Dermis microvascular lymphatic vessel endothelial cell (primary cell): ENCODE measurements at regions not wholly inside any gene's neighbourhood (a gene's known extent, or its start where the extent isn't known, plus 50 kb on each side); places are given as distances from the start of the nearest gene placed in this dataset.
"Not testable (repeated sequence)": the region's sequence is repeated elsewhere in the genome, so short reads cannot be mapped to it uniquely, and the experiment has no call there.

Experiments used
- DNase-seq, 2 donors: peaks; one replicate each; pipeline versions ENCODE4 v3.0.0 to v3.0.0-alpha.2; 2010; ENCODE audit warnings: low read depth in 2 of 2

DNA sequence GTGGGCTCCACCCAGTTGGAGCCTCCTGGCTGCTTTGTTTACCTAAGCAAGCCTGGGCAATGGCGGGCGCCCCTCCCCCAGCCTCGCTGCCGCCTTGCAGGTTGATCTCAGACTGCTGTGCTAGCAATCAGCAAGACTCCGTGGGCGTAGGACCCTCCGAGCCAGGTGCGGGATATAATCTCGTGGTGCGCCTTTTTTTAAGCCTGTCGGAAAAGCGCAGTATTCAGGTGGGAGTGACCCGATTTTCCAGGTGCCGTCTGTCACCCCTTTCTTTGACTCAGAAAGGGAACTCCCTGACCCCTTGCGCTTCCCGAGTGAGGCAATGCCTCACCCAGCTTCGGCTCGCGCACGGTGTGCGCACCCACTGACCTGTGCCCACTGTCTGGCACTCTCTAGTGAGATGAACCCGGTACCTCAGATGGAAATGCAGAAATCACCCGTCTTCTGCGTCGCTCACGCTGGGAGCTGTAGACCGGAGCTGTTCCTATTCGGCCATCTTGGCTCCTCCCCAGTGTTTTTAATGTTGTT, 144.9 kb upstream of the SMIM30 start:
- not testable (repeated sequence) for DNase-seq

DNA sequence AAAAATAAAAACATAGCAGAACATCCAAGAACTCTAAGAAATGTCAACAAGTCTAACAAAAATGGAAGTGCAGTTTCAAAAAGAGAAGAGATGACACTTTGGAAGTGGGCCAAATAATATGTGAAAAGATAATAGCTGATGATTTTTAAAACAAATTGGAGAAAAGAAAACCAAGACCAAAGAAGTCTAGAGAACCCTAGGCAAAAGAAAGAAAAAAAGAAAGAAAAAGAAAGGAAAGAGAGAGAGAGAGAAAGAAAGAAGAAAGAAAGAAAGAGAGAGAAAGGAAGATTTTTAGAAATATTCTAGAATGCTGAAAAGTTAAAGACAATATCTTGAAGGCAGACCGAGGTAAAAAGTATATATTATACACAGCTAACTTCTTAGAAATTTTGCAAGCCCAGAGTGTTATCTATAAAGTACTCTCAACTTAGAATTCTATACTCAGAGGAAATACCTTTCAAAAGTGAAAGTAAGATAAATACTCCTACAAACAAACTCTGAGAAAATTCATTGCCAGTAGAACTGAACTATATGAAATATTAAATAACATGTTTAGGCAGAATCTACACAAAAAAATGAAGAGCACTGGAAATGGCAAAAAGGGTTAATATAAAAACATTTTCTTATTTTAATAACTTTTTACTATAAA, 138.7 kb upstream of the SMIM30 start:
- no peak for DNase-seq

DNA sequence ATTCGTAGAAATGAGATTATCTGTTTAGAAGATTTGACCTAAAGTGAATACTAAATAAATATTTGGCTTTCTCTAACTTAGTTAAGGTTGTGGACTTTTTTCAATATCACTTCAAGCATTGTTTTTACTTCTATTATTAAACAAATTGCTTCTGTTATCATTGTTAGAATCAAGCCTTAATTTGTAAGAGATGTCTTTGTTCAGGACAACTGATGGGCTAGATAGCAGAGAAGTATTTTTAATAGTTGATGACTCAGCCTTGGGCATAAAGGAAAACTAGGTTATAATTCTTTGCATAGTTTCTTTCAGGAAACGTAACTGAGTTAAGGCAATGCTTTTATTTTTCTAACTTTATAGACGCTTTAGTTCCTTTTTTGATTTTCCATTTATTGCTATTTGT, 128.8 kb upstream of the SMIM30 start:
- no peak for DNase-seq

DNA sequence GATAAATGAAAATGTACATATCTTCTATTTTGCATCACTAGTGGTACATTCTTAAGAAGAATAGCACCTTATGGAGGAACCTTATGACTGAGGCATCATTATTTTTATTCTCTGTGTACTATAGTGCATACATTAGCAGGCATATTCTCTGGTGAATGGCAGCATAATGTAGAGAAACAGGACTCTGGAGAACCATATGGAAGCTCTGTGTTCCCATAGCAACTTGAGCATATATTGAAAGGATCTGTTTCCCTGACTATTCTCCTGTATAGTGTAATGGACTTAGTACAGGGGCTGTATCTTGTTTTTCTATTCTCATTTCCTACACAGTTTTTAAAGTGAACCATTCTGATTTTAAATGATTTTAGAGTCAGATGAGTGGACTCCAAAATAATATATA, 128.4 kb upstream of the SMIM30 start:
- no peak for DNase-seq

DNA sequence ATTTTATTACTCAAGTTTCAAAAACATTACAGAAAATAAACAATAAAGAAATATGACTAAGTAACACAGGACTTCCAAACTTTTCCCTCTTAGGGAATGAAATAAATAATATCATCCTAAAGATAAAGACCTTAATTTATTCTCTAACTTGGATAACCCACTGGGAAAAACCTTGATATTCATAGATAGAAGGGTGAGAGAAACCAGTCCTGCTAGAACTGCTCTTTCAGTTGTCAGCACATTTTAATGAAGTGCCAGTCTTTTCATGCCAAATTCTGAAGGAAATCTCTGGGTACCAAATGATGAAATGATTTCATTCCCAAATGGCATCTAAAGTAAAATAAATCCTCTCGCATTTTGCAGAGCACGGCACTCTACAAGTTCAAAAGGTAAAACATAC, 114.5 kb upstream of the SMIM30 start:
- DNase-seq, result no peak

DNA sequence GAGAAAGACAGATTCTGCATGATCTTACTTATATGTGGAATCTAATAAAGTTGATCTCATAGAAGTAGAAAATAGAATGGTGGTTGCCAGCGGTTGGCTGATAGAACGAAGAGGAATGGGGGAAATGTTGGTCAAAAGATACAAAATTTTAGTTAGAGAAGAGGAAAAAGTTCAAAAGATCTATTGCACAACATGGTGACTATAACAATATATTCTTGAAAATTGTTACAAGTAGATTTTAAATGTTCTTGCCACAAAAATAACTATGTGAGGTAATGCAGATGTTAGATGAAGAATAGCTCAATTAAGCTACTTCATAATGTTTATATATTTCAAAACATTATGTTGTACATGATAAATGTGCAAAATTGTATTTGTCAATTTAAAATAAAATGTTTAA, 112.3 kb upstream of the SMIM30 start:
- DNase-seq, result no peak

DNA sequence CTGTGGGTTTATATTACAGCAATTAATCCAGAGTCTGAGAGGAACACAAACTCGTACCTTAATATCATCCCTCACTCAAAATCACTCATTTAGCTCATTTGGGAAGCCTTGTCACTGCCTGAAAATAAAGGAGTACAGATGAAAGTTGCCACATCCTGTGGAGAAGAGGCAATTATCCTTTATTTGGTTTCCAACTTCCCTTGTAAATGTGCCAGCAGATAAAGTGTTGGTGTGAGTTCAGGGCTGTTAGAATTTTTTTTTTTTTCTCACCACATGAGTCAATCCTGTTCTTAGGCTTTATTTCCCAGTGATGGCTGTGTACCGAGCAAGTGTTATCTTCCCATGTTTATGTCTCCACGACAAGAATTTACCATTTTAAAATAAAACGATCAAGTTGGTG, 99.0 kb upstream of the SMIM30 start:
- DNase-seq, result no peak

DNA sequence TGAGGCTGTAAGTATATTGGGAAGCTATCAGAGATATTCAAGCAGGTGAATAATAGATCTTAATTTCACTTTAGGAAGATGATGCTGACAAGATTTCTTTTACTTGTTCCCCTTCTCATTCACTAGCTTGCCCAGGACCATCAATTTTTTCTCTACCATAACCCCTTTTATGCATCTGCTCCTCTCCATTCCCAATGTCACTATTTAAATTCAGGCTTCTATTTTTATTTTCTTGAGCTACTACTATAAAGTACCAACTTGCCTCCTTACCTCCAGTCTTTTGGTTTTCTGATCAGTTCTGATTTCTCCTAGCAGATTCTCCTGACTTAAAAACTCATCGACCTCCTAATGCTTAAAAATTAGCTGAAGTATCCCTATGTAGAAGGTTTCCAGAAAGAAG, 97.7 kb upstream of the SMIM30 start:
- no peak for DNase-seq

DNA sequence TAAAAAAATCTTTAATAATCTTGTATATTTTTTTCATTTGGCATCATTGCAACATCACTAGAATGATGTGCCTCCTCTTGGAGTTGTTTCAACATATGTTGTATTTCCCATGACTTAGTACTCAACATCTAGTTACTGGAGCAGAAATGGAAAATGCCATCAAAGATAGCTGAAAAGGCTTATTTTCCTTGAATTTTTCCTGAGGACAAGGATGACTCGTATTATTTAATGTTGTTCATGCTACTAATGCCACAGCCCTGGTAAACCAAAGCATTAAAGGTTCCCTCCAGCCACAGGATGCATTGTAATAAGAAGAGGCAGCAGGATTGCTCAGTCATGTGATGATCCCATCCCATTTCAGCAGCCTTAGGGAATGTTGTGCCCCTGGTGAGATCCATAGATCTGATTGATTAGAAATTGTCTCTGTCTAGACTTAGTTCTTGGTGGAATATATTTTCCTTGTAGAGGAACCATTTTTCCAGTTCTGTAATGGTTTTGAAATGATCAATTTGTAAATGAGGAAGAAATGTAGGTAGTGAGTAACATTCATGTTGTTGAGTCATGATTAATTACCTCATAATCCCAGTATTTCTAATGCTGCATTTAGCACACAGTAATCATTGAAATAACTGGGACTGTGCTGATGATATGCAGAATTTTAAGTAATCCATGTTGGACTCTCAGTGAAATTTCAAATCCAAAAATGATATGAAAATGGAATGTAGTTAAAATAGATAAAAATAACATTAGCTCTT, 91.3 kb upstream of the SMIM30 start:
- no peak for DNase-seq

DNA sequence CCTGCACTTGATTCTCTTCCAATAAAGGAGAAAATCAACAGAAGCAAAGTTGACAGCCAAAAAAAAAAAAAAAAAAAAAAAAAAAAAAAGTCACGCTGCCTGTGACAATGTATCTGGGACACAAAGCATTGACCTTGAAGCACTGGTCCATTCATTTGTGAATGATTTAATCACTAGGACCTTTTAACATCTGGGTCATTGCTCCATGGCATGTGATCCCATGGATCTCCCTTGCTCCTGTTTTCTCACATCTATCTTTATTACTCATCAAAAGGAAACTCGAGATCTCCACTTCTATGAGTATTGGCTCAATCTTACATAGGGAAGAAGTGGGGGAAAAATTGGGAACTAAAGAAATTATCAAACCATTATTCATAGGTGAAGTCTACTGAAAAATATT, 89.6 kb upstream of the SMIM30 start:
- no peak for DNase-seq

DNA sequence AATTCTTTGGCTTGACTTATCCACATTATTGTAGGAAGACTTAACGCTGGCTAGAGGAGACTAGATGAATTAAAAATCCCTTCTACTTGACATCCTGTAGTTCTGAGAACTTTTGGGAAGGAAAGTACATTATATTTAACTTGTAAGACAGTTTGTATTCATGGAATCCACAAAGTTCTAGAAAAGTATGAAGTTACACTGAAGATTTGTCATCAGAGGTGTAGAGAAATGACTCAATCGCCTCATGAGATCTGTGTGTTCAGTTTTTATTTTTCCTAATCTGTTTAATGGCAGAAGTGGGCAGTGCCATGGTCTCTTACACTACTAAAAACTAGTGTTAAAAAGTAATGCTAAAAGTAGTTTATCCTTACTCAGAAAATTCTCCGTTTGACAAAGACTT, 89.1 kb upstream of the SMIM30 start:
- no peak for DNase-seq

DNA sequence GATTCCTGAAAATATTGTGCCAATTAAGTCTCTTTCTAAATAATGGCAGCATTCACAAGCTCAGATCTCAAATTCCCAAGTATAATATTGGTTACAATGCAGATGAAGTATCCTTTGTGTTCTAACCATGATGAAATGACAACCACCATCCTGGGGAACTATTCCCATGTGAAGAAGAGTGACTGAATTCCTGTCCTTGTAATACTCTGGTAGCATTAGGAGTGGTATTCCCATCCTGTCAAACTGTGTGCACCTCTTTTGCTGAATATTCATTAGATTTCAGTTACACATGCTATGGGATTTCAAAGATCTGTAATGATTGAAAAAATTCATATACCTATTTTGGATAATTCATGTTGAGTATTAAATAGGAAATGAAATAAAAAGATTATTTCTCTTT, 86.1 kb upstream of the SMIM30 start:
- DNase-seq, result no peak

DNA sequence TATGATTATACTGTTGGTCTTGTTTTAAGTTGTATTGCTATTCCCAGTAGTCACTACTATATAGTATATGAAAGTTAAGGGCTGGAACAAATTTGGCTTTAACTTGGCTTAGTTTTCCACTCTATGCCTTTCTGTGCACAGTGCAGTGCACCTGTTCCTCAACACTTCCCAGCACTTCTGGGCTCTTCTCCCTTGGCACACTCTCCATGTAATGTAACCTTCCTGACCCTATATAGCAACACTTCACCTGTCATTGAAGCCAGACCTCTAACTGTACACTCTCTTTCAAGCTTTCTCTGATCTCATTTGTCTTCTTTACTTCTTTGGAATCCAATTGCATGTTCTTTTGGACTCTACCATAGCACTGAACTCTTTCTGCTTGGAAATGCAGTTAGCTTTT, 83.9 kb upstream of the SMIM30 start:
- no peak for DNase-seq

DNA sequence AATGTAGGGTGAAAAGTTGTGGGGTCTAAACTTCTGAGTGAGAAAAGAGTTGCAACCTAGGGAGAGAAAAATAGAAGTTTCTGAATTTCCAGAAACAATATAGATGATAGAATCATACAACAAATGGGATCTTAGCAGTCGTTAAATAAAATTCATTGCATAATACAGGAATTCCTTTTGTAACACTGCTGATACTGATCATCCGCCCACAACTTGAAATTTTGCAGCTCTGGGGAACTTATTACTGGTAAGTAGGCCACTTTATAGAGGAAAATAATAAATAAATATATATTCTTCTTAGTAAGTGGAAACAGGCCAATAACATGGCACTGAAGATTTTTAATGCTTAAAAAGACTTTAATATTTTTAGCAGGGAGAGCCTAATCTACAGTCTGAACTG, 81.9 kb upstream of the SMIM30 start:
- DNase-seq, result no peak

DNA sequence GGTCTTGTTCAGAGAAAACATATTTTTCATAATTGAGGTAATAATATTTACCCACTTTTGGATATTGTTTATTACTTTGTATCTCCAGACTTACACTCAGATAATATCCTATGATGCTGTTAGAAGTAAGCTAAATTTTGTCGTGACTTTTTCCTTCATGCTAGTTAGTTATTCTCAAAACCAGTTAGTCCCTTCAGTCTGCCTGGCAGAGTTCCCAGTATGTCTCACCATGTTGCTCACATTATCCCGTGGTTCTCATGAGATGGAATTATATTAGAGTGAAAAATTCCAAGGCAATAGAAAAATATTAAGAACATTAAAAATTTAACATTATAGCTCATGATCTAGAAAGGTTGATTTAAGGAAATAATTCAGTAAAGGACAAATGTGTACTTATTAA, 81.5 kb upstream of the SMIM30 start:
- DNase-seq, result no peak

DNA sequence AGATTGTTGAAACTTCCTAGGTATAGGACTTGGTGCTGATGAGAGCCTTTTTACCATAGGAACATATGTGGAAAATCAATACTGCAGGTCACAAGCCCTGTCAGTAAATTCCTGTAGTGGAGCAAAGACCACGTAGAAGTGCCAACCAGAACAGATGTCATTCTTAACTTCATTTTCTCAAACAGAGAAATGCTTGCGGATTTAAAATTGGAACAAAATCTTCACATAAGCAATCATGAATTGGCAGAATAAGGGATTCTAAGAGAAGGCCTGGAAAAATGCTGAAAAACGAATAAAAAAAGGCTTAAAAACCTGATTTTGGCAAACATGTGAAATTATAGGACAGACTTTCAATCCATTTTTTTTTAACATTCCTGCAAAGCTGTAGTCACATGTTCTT, 80.8 kb upstream of the SMIM30 start:
- no peak for DNase-seq

DNA sequence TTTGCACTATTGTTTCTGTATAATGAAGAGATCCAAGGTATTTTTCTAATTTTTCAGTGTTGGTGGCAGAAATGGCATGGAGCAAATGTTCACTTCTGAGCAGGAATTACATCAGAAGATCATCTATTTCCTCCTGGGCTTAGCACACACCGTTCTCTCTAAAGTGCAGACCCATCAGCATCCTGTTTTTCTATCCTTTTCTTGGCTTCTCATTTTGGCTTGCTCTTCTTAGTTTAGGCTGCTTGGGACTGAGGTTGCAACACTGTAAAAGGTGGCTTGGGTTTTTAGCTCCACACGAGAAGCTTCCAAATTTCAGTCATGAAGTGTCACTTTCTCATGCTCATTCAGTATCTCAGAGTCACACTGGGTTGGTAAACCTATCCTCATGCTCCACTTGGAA, 79.9 kb upstream of the SMIM30 start:
- no peak for DNase-seq

DNA sequence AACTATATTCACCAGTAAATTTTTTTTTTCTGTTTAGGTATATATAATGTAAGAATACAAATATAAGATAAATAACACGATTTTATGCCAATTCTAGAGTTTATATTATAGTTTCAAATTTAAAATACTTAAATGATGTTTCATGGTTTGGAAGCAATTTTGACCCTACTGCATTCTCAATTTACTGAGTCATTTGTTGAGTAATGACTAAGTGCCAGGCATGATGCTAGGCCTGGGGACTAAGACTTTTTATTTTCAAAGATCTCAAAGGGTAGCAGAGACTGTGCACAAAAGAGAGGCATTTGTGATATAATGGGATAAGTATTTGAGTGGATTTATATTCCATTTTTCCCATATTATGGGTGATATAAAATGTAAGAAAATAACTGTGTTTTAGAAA, 78.9 kb upstream of the SMIM30 start:
- no peak for DNase-seq

DNA sequence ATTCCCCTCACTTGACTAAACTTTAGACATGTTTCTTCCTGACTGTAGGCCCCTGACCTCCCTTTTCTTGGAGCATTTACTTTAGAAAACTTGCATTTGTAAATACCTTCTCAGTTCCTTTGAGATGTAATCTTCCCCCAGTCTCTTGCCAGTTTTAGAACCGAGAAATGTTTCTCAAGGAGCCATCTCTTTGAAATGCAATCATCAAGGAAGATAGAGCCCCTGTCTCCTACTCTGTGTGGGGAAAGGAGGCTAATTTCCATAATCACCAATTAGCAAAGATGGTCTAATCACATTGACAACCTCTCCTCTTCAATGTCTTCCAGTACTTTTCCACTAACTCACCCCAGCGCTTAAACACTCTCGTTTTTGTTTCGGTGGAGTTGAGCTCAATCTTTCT, 70.0 kb upstream of the SMIM30 start:
- no peak for DNase-seq

DNA sequence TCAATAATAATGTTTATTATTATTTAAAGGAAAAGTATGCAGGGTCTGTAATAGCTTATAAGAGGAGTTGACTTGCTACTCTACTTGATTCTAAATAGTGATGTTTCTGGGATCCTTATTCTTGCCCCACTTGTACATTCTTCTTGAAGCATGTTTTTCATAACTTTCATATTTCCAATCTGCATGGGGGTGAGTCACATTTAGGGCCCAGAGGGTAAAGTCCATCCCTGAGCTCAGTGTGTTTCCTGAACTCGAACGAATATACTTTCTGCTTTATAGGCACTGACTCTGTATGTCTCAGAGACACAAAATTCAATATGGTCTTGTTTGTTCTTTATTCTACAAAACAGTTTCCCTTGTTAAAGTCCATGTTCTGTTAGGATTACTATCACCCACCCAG, 61.0 kb upstream of the SMIM30 start:
- no peak for DNase-seq

DNA sequence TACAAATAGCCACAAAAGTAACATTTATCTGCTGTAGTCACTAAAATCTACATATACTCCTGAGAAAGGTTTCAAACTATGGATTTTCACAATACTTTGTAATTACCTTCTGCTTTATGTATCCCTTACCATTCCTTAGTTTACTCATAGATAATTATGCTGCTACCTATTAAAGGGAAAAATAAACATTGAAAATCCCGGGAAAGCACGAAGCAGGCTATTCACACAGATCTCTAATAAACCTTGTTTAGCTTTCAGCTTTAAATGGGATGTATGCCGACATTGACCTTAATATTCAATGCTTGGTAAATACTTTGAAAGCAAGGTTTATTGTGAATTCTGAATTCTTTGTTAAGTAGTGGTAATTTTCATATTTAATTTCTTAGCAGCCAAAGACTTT, 58.5 kb upstream of the SMIM30 start:
- DNase-seq, result no peak

DNA sequence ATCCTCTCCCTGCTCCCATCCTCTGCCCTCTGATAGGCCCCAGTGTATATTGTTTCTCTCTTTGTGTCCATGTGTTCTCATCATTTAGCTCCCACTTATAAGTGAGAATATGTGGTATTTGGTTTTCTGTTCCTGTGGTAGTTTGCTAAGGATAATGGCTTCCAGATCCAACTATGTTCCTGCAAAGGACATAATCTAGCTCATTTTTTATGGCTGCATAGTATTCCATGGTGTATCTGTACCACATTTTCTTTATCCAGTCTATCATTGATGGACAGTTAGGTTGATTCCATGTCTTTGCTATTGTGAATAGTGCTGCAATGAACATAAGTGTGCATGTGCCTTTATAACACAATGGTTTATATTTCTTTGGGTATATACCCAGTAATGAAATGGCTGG, 57.8 kb upstream of the SMIM30 start:
- DNase-seq, result not testable (repeated sequence)

DNA sequence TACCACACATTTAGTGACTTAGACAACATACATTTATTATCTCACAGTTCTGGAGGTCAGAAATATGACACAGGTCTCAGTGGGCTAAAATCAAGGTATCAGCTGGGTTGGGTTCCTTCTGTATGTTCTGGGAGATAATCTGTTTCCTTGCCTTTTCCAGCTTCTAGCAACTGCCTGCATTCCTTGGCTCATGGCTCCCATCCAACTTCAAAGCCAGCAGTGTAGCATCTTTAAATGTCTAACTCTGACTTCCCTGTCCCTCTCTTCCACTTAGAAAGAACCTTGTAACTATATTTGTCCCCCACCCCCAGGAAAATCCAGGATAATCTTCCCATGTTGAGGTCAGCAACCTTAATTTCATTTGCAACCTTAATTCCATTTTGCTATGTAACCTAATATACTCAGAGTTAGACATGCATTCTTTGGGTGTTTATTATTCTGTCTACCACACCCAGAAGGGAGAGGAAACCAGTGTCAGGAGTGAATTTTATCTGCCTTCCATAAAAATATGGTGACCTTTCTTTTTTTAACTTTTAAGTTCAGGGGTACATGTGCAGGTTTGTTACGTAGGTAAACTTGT, 57.3 kb upstream of the SMIM30 start:
- no peak for DNase-seq
